ENCODE measurements at regions not wholly inside any gene's neighbourhood (a gene's known extent, or its start where the extent isn't known, plus 50 kb on each side); places are given as distances from the start of the nearest gene placed in this dataset.
"Not testable (repeated sequence)": the region's sequence is repeated elsewhere in the genome, so short reads cannot be mapped to it uniquely, and the experiment has no call there.

- no peak overlapping the region for H3K4me3 ChIP-seq (ENCODE audit: low read depth, low read length)
- DNase-seq (ENCODE audit: low read depth): no peak
- peak; percentile 62 for TF ChIP-seq CTCF (IDR thresholded peaks at IDR 0.05; ENCODE audit: control insufficient read depth, extremely low read depth, insufficient read depth)
Observed at GRCh38 chr15:87672309-87673288, 583.9 kb downstream of the NTRK3 start.

- DNase-seq (ENCODE audit: low read depth): no peak
- no peak overlapping the region for H3K4me3 ChIP-seq (ENCODE audit: low read depth, low read length)
- TF ChIP-seq CTCF (IDR thresholded peaks at IDR 0.05; ENCODE audit: control insufficient read depth, extremely low read depth, insufficient read depth): no peak
Observed at GRCh38 chr15:87671289-87671688, 585.2 kb downstream of the NTRK3 start.

GRCh38 chr15:87669846-87670245 lies 586.7 kb downstream of the NTRK3 start:
- no peak for TF ChIP-seq CTCF (IDR thresholded peaks at IDR 0.05; ENCODE audit: control insufficient read depth, extremely low read depth, insufficient read depth)
- H3K4me3 ChIP-seq (ENCODE audit: low read depth, low read length): no peak overlapping the region
- DNase-seq (ENCODE audit: low read depth): no peak

- not testable (repeated sequence) for DNase-seq (ENCODE audit: low read depth); H3K4me3 ChIP-seq (ENCODE audit: low read depth, low read length)
Observed at GRCh38 chr15:87668768-87669564, 587.6 kb downstream of the NTRK3 start.

GRCh38 chr15:87667643-87668042 lies 588.9 kb downstream of the NTRK3 start:
- H3K4me3 ChIP-seq (ENCODE audit: low read depth, low read length): no peak overlapping the region
- no peak for DNase-seq (ENCODE audit: low read depth)
- TF ChIP-seq CTCF (IDR thresholded peaks at IDR 0.05; ENCODE audit: control insufficient read depth, extremely low read depth, insufficient read depth): no peak

- DNase-seq (ENCODE audit: low read depth): no peak
- H3K4me3 ChIP-seq (ENCODE audit: low read depth, low read length): no peak overlapping the region
- TF ChIP-seq CTCF (IDR thresholded peaks at IDR 0.05; ENCODE audit: control insufficient read depth, extremely low read depth, insufficient read depth): no peak
Observed at GRCh38 chr15:87662575-87662974, 594.0 kb downstream of the NTRK3 start.
